ENCODE measurements at regions not wholly inside any gene's neighbourhood (a gene's known extent, or its start where the extent isn't known, plus 50 kb on each side); places are given as distances from the start of the nearest gene placed in this dataset.

DNA sequence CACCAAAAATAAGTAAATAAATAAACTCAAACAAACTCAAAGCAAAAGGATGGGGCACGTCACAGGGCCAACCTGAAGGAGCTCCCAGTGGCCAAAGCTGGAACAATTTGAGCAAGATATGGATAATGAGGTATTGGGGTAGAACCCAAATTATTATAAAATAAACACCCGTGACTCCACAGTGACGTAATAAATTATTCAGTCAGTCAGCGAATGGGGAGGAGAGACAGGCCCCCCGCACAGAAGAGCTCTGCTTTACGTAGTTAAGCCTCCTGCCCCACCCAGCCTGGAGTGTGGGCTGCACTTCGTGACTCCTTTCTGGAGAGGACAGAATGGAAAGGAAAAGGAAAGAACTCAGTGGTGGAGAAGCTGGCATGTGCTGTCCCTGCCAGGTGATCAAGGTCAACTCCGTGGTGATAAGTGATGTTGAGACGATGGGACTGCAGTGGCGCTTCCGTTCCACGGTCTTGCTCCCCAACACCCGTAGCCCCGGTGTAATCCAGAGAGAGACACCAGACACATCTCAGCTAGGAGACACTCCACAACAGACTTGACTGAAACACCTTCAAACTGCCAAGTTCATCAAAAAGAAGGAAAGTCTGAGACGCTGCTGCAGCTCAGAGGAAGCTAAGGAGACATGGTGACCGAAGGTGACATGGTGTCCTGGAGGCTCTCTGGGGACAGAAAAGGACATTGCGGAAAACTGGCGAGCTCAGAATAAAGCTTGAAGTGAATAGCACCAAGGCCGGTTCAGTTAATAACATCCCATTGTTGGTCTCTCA is 83.3 kb upstream of the COL5A1 start:
- no peak for DNase-seq (ENCODE audit: low spot score)
- POLR2A ChIA-PET (ENCODE audit: low non-redundant PET): no interaction called here
- H3K27ac ChIP-seq: no peak overlapping the region
- CTCF ChIA-PET: interaction anchor here (0.5 to 1.6 kb wide), 3 partner anchors 55 to 202 kb away, joined by 3 to 5 read pairs (median 3); no protein-coding TSS in a partner anchor
- TF ChIP-seq, protein P1, sequence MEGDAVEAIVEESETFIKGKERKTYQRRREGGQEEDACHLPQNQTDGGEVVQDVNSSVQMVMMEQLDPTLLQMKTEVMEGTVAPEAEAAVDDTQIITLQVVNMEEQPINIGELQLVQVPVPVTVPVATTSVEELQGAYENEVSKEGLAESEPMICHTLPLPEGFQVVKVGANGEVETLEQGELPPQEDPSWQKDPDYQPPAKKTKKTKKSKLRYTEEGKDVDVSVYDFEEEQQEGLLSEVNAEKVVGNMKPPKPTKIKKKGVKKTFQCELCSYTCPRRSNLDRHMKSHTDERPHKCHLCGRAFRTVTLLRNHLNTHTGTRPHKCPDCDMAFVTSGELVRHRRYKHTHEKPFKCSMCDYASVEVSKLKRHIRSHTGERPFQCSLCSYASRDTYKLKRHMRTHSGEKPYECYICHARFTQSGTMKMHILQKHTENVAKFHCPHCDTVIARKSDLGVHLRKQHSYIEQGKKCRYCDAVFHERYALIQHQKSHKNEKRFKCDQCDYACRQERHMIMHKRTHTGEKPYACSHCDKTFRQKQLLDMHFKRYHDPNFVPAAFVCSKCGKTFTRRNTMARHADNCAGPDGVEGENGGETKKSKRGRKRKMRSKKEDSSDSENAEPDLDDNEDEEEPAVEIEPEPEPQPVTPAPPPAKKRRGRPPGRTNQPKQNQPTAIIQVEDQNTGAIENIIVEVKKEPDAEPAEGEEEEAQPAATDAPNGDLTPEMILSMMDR (conservative IDR thresholded peaks at IDR 0.05; ENCODE audit: low read depth): no peak

DNA sequence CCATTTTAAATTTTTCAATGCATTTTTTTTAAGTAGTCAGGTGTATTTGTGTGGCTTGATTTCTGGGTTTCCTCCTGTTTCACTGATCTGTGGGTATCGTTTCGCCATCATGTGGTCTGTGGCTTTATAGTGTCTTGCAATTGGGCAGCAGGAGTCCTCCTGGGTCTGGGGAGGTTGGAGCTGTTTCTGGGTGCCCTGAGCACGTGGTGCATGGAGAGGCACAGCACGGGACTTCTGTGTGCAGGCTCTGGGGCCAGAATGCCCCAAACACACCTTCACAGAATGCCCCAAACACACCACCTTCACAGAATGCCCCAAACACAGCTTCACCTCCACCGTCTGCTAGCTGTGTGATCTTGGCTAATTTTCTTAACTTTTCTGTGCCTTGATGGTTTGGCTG is 82.6 kb upstream of the COL5A1 start:
- ChIA-PET POLR2A (ENCODE audit: low non-redundant PET) (no interaction called here), CTCF (interaction anchor here (0.6 to 1.0 kb wide), 2 partner anchors 80 to 100 kb away, joined by 3 to 4 read pairs; no protein-coding TSS in a partner anchor)
- DNase-seq (ENCODE audit: low spot score): no peak
- H3K27ac ChIP-seq: no peak overlapping the region
- TF ChIP-seq, protein P1 (conservative IDR thresholded peaks at IDR 0.05; ENCODE audit: low read depth): no peak

DNA sequence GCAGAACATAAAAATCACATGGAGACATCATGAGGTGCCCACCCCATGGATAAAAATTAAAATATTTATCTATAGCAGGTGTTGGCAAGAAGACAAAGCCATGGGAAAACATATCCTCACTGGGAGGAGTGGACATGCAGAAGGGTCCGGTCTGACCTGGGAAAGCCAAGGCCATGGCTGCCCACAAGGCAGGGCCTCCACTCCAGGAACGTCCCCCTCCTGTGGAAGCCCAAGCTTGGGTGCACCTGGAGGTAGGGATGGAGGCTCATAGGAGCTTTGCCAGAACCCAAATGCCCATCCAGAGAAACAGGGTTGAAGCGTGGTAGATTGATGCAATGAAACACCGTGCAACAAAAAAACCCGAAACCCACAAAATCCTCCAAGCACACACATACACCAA is 81.4 kb upstream of the COL5A1 start:
- POLR2A ChIA-PET (ENCODE audit: low non-redundant PET): no interaction called here
- no peak overlapping the region for H3K27ac ChIP-seq
- CTCF ChIA-PET: interaction anchor here (0.8 to 1.0 kb wide), 2 partner anchors 101 to 389 kb away, joined by 3 read pairs; no protein-coding TSS in a partner anchor
- DNase-seq (ENCODE audit: low spot score): no peak
- TF ChIP-seq, protein P1 (conservative IDR thresholded peaks at IDR 0.05; ENCODE audit: low read depth): no peak

DNA sequence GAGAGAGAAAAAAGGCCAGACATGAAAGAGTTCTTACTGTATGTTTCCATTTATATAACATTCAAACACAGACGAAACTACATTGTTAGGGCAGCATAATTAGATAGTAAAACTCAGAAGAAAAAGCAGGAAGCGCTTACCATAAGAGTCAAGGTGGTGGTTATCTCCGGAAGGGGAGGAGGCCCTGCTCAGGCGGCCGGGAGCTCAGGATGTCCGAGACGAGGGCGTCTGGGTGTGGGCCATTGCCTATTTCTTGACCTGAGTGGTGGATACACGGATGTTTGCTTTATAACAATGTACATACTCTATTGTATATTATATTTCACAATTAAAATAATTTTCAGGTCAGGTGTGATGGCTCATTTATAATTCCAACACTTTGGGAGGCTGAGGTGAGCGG is 80.9 kb upstream of the COL5A1 start:
- POLR2A ChIA-PET (ENCODE audit: low non-redundant PET): no interaction called here
- H3K27ac ChIP-seq: no peak overlapping the region
- CTCF ChIA-PET: no interaction called here
- DNase-seq (ENCODE audit: low spot score): no peak
- TF ChIP-seq, protein P1 (conservative IDR thresholded peaks at IDR 0.05; ENCODE audit: low read depth): no peak

DNA sequence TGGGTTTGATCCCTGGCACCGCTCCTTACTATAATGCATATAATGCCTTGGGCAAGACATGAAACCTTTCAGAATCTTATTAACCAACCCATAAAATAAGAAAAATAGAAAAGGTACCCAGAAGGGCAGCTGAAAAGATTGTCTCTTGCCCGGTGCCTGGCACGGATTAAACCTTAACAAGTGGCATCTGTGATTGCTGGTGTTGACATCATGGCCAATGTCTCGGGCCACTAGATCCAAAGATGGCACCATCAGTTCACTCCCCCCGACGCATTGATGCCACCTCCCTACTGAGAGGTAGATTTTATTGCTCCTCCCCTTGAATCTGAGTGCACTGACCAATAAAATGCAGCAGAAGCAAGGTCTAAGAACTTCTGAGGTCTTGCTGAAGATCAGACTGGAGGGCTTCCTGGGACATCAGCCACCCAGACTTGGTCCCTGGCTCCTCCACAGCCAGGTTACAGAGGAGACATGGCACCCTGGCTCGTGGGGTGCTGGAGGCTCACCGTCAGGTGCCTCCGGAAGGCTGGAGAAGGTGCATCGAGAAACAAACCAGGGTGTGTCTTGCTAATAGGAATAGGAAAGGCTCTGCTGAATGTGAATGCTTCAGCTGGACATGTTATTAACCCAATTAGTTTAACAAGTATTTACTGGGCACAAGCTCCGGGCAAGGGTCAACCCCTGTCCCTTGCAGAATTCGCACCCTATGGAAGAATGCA is 80.0 kb upstream of the COL5A1 start:
- no peak for DNase-seq (ENCODE audit: low spot score)
- H3K27ac ChIP-seq: no peak overlapping the region
- TF ChIP-seq, protein P1 (conservative IDR thresholded peaks at IDR 0.05; ENCODE audit: low read depth): no peak
- ChIA-PET CTCF (interaction anchor here (0.5 kb wide), 1 partner anchor 49 kb away, joined by 3 read pairs; no protein-coding TSS in a partner anchor), POLR2A (ENCODE audit: low non-redundant PET) (no interaction called here)

DNA sequence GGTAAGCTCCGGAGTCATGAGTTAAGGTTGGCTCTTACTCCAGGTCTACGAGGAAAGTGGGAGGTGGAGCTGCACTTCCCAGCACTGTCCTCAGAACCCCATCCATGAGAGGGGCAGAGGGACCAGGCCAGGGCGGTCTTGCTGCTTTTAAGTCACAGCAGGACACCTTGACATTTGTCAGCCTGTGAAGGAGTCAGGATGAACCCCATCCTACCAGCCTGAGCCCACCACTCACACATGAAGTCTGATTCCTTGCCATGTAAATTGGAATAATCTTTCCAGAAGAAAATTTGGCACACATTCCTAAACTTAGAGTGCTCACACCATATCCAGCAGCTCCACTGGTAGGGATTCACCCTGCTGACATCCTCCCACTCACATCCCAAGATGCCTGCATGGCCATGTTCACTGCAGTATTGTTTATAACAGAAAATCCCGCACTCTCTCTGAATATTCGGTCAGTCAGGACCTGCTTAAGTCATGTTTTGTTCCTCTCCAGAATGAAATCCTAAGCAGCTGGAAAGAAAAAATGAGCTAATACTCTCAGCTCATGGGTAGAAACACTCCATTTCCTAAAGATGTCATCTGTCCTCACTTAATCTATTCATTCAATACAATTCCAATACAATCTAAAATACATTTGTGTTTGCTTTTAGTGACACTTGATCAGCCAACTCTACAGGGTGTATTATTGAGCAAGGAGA is 79.3 kb upstream of the COL5A1 start:
- ChIA-PET CTCF (interaction anchor here (0.7 kb wide), 1 partner anchor 34 kb away, joined by 3 read pairs; no protein-coding TSS in a partner anchor), POLR2A (ENCODE audit: low non-redundant PET) (no interaction called here)
- no peak overlapping the region for H3K27ac ChIP-seq
- DNase-seq (ENCODE audit: low spot score): no peak
- TF ChIP-seq, protein P1 (conservative IDR thresholded peaks at IDR 0.05; ENCODE audit: low read depth): no peak
